Liver (tissue), 8 donors: ENCODE measurements at regions not wholly inside any gene's neighbourhood (a gene's known extent, or its start where the extent isn't known, plus 50 kb on each side); places are given as distances from the start of the nearest gene placed in this dataset.
"Not testable (repeated sequence)": the region's sequence is repeated elsewhere in the genome, so short reads cannot be mapped to it uniquely, and the experiment has no call there.

Experiments
- DNase-seq: peaks from one replicate; pipeline ENCODE4 v3.0.0-alpha.2; 2017; ENCODE audit warnings: low spot score
- H3K27ac ChIP-seq, 2 donors: one replicate each; pipeline ENCODE4 v1.7.0; 2013; ENCODE audit warnings: inconsistent platforms in 2 of 2, low read length in 2 of 2, control low read depth in 1 of 2, low read depth in 1 of 2, mild to moderate bottlenecking in 1 of 2
- H3K27me3 ChIP-seq, 4 donors: one replicate each; pipeline versions ENCODE4 v1.6.1 to v1.7.0; 2013; ENCODE audit warnings: low read length in 3 of 4, inconsistent platforms in 1 of 4, mild to moderate bottlenecking in 1 of 4, moderate library complexity in 1 of 4; ENCODE audit not compliant: control insufficient read depth in 4 of 4, insufficient read depth in 4 of 4
- H3K36me3 ChIP-seq, 4 donors: one replicate each; pipeline versions ENCODE4 v1.6.1 to v1.7.0; 2013; ENCODE audit warnings: low read length in 3 of 4, mild to moderate bottlenecking in 3 of 4, low read depth in 1 of 4, moderate library complexity in 1 of 4; ENCODE audit not compliant: control insufficient read depth in 4 of 4, insufficient read depth in 3 of 4
- H3K4me1 ChIP-seq, 4 donors: one replicate each; pipeline versions ENCODE4 v1.6.1 to v1.7.0; 2013; ENCODE audit warnings: low read length in 3 of 4, mild to moderate bottlenecking in 3 of 4, moderate library complexity in 1 of 4; ENCODE audit not compliant: control insufficient read depth in 4 of 4, insufficient read depth in 4 of 4
- H3K4me3 ChIP-seq, 3 donors: one replicate each; pipeline versions ENCODE4 v1.6.1 to v1.7.0; 2013; ENCODE audit warnings: low read length in 3 of 3, control low read depth in 1 of 3, low read depth in 1 of 3, mild to moderate bottlenecking in 1 of 3
- H3K9ac ChIP-seq, 2 donors: one replicate each; pipeline ENCODE4 v1.7.0; 2013; ENCODE audit warnings: low read length in 2 of 2, mild to moderate bottlenecking in 2 of 2, moderate library complexity in 2 of 2, control low read depth in 1 of 2, low read depth in 1 of 2
- H3K9me3 ChIP-seq, 4 donors: one replicate each; pipeline versions ENCODE4 v1.6.1 to v1.7.0; 2013; ENCODE audit warnings: low read length in 3 of 4; ENCODE audit not compliant: control insufficient read depth in 4 of 4
- EGR1 ChIP-seq, 2 donors: IDR thresholded peaks; 2 replicates each; pipeline ENCODE4 v1.6.1; 2016 to 2018; ENCODE audit warnings: antibody characterized with exemption in 2 of 2, low read depth in 2 of 2
- FOXA1 ChIP-seq: IDR thresholded peaks from 2 replicates; pipeline ENCODE4 v1.6.1; 2016; ENCODE audit warnings: antibody characterized with exemption
- FOXA2 ChIP-seq: IDR thresholded peaks from 2 replicates; pipeline ENCODE4 v1.6.1; 2016; ENCODE audit warnings: antibody characterized with exemption
- HNF4A ChIP-seq, 2 donors: conservative IDR thresholded peaks; 2 replicates each; pipeline ENCODE4 v1.6.1; 2016; ENCODE audit warnings: antibody characterized with exemption in 2 of 2, mild to moderate bottlenecking in 2 of 2
- HNF4G ChIP-seq: IDR thresholded peaks from 2 replicates; pipeline ENCODE4 v1.6.1; 2016; ENCODE audit warnings: antibody characterized with exemption
- MAX ChIP-seq: IDR thresholded peaks from 2 replicates; pipeline ENCODE4 v1.6.1; 2016; ENCODE audit warnings: antibody characterized with exemption
- RAD21 ChIP-seq, 2 donors: IDR thresholded peaks; 2 replicates each; pipeline ENCODE4 v1.6.1; 2016; ENCODE audit warnings: antibody characterized with exemption in 2 of 2, mild to moderate bottlenecking in 2 of 2
- REST ChIP-seq: IDR thresholded peaks from 2 replicates; pipeline ENCODE4 v1.6.1; 2016; ENCODE audit warnings: antibody characterized with exemption, mild to moderate bottlenecking
- SP1 ChIP-seq: IDR thresholded peaks from 2 replicates; pipeline ENCODE4 v1.6.1; 2018; ENCODE audit warnings: antibody characterized with exemption, mild to moderate bottlenecking
- TAF1 ChIP-seq: conservative IDR thresholded peaks from 2 replicates; pipeline ENCODE4 v1.6.1; 2016; ENCODE audit warnings: antibody characterized with exemption, mild to moderate bottlenecking
- YY1 ChIP-seq: IDR thresholded peaks from 2 replicates; pipeline ENCODE4 v1.6.1; 2016; ENCODE audit warnings: antibody characterized with exemption, mild to moderate bottlenecking
- WGBS: extraction: QIAGEN DNeasy Blood & Tissue Kit; methylation state at CpG from one replicate; pipeline ENCODE4 v1.1.7; 2013; 5-methylcytosine and 5-hydroxymethylcytosine counted together
- TF ChIP-seq, protein P1 (sequence below): IDR thresholded peaks from 2 replicates; pipeline ENCODE4 v1.6.1; 2016; ENCODE audit warnings: antibody characterized with exemption
- TF ChIP-seq, protein P2 (sequence below): fragments of 150-350 bp; IDR thresholded peaks from 2 replicates; pipeline ENCODE4 v1.5.1; 2017; ENCODE audit warnings: improper control_type of control experiment, low read depth, low read length; ENCODE audit not compliant: missing input control
- TF ChIP-seq, protein P3 (sequence below): IDR thresholded peaks from 2 replicates; pipeline ENCODE4 v1.6.1; 2016; ENCODE audit warnings: antibody characterized with exemption
- donor health status: healthy.
- donor health status: healthy.
- donor health status: healthy.
- donor health status: healthy.
- donor health status: healthy.

GRCh38 chr19:28358633-28359032, 854.3 kb downstream of the UQCRFS1 start (continued):
- TF ChIP-seq SP1, result no peak
- no peak for TF ChIP-seq EGR1 (IDR thresholded peaks at IDR 0.05; ENCODE audit: low read depth in 2 of 2)

GRCh38 chr19:28351761-28352160, 861.2 kb downstream of the UQCRFS1 start:
- peaks cover 0 to 8% (median 3%) of the 10 kb centered on the region in 4 donors for H3K9me3 ChIP-seq
- H3K27ac ChIP-seq, result no peak overlapping the region
- WGBS, result 95% methylated on average over 3 of the region's 3 CpGs
- TF ChIP-seq, protein P1, sequence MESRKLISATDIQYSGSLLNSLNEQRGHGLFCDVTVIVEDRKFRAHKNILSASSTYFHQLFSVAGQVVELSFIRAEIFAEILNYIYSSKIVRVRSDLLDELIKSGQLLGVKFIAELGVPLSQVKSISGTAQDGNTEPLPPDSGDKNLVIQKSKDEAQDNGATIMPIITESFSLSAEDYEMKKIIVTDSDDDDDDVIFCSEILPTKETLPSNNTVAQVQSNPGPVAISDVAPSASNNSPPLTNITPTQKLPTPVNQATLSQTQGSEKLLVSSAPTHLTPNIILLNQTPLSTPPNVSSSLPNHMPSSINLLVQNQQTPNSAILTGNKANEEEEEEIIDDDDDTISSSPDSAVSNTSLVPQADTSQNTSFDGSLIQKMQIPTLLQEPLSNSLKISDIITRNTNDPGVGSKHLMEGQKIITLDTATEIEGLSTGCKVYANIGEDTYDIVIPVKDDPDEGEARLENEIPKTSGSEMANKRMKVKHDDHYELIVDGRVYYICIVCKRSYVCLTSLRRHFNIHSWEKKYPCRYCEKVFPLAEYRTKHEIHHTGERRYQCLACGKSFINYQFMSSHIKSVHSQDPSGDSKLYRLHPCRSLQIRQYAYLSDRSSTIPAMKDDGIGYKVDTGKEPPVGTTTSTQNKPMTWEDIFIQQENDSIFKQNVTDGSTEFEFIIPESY, result no peak
- TF ChIP-seq HNF4G (no peak), EGR1 (IDR thresholded peaks at IDR 0.05; ENCODE audit: low read depth in 2 of 2) (no peak), HNF4A (conservative IDR thresholded peaks at IDR 0.05) (no peak), SP1 (no peak), YY1 (no peak), RAD21 (IDR thresholded peaks at IDR 0.05) (no peak), MAX (no peak), FOXA1 (no peak), REST (no peak), FOXA2 (no peak), TAF1 (no peak)
- TF ChIP-seq, protein P2, sequence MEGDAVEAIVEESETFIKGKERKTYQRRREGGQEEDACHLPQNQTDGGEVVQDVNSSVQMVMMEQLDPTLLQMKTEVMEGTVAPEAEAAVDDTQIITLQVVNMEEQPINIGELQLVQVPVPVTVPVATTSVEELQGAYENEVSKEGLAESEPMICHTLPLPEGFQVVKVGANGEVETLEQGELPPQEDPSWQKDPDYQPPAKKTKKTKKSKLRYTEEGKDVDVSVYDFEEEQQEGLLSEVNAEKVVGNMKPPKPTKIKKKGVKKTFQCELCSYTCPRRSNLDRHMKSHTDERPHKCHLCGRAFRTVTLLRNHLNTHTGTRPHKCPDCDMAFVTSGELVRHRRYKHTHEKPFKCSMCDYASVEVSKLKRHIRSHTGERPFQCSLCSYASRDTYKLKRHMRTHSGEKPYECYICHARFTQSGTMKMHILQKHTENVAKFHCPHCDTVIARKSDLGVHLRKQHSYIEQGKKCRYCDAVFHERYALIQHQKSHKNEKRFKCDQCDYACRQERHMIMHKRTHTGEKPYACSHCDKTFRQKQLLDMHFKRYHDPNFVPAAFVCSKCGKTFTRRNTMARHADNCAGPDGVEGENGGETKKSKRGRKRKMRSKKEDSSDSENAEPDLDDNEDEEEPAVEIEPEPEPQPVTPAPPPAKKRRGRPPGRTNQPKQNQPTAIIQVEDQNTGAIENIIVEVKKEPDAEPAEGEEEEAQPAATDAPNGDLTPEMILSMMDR, result no peak
- TF ChIP-seq, protein P3, sequence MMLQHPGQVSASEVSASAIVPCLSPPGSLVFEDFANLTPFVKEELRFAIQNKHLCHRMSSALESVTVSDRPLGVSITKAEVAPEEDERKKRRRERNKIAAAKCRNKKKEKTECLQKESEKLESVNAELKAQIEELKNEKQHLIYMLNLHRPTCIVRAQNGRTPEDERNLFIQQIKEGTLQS, result no peak
- H3K27me3 ChIP-seq, result no peaks in the 10 kb centered on the region
- no peak overlapping the region for H3K4me3 ChIP-seq
- DNase-seq, result no peak
- H3K4me1 ChIP-seq, result no peaks in the 10 kb centered on the region
- no peaks in the 10 kb centered on the region for H3K36me3 ChIP-seq
- H3K9ac ChIP-seq, result no peak overlapping the region

DNA sequence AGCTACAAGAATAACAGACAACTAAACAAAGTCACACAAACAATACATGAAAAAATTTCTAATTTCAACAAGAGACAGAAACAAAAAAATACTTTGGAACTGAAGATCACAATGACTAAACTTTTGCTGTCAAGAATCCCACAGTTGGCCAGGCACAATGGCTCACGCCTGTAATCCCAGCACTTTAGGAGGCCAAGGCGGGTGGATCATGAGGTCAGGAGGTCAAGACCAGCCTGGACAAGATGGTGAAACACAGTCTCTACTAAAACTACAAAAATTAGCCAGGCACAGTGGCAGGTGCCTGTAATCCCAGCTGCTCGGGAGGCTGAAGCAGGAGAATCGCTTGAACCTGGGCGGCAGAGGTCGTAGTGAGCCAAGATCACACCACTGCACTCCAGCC, 861.6 kb downstream of the UQCRFS1 start:
- 92% methylated on average over 6 of the region's 6 CpGs for WGBS
- H3K9me3 ChIP-seq, H3K9ac ChIP-seq, H3K27me3 ChIP-seq, H3K27ac ChIP-seq, H3K36me3 ChIP-seq, H3K4me1 ChIP-seq, DNase-seq, H3K4me3 ChIP-seq: not testable (repeated sequence)
